LNCaP clone FGC (cell line): ENCODE measurements at regions not wholly inside any gene's neighbourhood (a gene's known extent, or its start where the extent isn't known, plus 50 kb on each side); places are given as distances from the start of the nearest gene placed in this dataset.

Source experiments
- DNase-seq: peaks from one replicate; pipeline ENCODE4 v3.0.0-alpha.2; 2011; ENCODE audit warnings: low read depth
- H3K4me3 ChIP-seq: 2 replicates; pipeline ENCODE4 v1.5.1; 2011; ENCODE audit warnings: mild to moderate bottlenecking, low read depth, low read length, control low read depth
- CTCF ChIP-seq: IDR thresholded peaks from 2 replicates; pipeline ENCODE4 v1.5.1; 2012; ENCODE audit warnings: mild to moderate bottlenecking; ENCODE audit not compliant: control insufficient read depth, insufficient read depth; ENCODE audit errors: extremely low read depth

GRCh38 chr16:64058685-64059084, 1063.2 kb downstream of the CDH11 start:
- no peak for TF ChIP-seq CTCF
- no peak for DNase-seq
- no peak overlapping the region for H3K4me3 ChIP-seq

DNA sequence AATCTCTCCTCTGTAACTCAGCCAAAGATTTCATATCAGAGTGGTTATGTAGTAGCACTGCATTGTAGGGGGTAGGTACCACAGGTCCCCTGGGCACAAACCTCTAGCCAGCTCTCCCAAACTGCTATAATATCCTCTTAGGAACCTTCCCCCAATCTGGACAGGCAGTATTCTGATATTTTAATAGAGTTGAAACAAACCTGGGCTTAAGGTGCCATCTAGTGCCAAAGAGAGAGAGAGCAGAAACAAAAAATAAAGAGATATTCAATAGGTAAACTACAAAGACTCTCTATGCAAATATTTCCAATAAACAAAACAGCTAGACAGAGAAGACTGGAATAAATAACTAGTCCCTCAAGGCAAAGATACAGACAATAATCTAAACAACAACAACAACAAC, 1070.0 kb downstream of the CDH11 start:
- TF ChIP-seq CTCF = peak; percentile 51
- DNase-seq = peak; percentile 3
- H3K4me3 ChIP-seq = no peak overlapping the region

DNA sequence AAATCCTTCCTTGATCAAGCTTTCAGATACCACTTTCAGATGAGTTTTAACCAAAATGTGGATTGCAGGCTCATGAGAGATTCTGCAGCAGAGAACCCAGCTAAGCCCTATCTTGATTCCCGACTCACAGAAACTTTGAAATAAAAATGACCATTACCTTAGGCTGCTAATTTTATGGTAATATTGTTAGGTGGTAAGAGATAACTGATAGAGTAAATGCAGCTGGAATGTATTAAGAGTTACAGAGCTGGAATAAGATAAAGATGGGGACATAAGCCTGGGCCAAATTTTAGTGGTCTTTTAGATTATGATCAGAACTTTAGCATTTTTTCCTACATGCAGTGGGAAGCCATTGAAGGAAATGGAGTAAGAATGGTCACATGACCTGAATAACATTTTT, 1074.0 kb downstream of the CDH11 start:
- TF ChIP-seq CTCF = no peak
- no peak overlapping the region for H3K4me3 ChIP-seq
- no peak for DNase-seq

GRCh38 chr16:64047207-64047606, 1074.7 kb downstream of the CDH11 start:
- no peak overlapping the region for H3K4me3 ChIP-seq
- TF ChIP-seq CTCF = no peak

GRCh38 chr16:64035337-64035736, 1086.5 kb downstream of the CDH11 start:
- no peak overlapping the region for H3K4me3 ChIP-seq
- TF ChIP-seq CTCF = no peak
- DNase-seq = no peak

More at GRCh38 chr16:64047207-64047606, 1074.7 kb downstream of the CDH11 start:
- no peak for DNase-seq

GRCh38 chr16:64019339-64019738, 1102.5 kb downstream of the CDH11 start:
- no peak for TF ChIP-seq CTCF
- DNase-seq = no peak
- no peak overlapping the region for H3K4me3 ChIP-seq

- no peak for DNase-seq
- no peak overlapping the region for H3K4me3 ChIP-seq
- no peak for TF ChIP-seq CTCF
These were observed 1104.1 kb downstream of the CDH11 start for GRCh38 chr16:64017796-64018195.
